GM21526 (cell line): ENCODE measurements at regions not wholly inside any gene's neighbourhood (a gene's known extent, or its start where the extent isn't known, plus 50 kb on each side); places are given as distances from the start of the nearest gene placed in this dataset.
A peak's percentile ranks its signal among the peaks of the same experiment; 100 is the strongest.

ENCODE experiments used
- ATAC-seq: cut with Tn5 transposase; IDR thresholded peaks from one replicate; pipeline ENCODE4 v1.9.1; 2021; ENCODE audit warnings: moderate library complexity; ENCODE audit not compliant: unreplicated experiment, low FRiP score

DNA sequence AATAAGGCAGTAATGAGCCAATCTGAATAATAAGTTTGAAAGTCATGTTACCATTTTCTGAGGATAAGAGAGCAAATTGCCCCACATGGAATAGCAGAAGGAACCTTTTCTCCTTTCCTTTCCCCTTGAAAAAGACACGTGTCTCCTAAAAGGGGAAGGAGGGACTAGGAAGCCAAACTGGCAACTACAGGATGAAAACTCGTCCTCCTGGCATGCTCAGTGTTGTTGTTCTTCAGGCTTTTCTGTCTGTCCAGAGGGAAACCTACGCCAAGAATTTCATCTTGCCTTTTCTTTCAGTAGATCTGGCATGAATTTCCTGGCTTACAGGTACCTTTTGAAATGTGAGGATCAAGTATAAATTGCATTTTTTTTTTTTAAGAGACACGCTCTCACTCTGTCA, 355.9 kb upstream of the TLE4 start:
- ATAC-seq: no peak

DNA sequence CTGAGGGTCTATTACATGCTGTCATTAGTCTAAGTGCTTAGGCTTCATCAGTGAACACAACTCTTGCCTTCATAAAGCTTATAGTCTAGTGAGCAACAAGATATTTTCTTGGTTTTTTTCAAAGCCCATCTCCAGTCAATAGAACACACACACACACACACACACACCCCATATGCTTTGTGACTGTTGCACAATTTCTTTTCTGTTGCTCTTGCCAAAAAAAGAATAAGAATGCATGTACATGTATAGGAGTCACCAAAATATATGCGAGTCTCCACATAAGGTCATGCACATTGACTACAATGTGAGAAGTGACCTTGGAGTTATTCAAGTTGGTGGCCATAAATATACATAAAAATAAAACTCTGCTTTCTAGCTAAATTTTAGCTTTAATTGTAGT, 351.5 kb upstream of the TLE4 start:
- ATAC-seq: no peak

DNA sequence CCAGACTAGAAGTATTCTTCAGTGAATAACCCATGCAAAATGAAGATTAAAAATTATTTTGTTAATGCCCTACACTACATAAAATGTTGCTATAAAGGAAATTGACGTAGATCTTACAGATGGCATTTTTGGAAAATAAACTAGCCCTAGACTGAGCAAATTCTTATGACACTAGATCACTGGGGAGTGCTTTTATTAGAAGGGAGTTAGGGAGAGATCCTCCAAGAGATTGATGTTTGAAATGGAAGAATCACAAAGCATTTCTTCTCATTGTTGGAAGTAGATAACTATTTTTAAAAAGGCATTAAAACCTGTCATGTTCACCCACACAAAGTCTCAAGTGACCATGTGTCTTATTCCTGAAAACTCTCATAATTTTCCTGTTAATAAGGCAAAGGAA, 351.1 kb upstream of the TLE4 start:
- no peak for ATAC-seq

DNA sequence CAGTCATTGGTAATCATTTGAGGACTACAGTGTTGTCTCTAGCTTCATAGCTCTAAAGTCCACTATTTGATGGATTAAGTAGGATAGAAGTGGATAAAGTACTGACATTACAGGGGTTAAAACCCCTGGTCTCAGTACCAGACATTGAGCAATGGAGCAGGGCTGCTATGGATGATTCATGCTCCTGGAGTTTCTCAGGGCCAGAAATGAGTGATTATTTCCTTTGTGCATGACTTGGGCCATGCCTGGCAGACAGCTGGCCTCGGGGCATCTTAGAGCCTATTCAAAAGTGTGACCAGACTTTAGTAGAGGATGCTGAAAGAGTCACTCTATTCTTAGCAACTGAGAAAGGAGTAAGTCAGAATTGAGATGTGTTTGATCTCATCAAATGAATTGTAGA, 350.7 kb upstream of the TLE4 start:
- no peak for ATAC-seq

DNA sequence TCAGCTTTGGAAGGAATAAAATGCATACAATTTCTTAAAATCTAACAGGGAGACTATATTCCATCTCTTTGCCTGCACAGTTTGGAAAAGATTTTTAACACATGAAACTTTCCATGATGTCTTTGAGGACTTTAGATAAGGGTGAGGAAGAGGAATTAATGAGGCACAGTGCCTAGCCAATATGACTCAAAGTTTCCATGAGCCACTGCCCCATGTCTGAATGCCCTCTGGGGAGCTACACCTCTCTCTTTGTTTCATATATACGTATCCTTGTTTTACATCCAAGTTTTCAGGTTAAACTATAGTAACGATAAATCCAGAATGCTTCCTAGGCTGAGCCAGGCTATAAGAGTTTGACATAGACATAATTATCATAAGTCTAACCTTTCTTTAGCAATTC, 349.3 kb upstream of the TLE4 start:
- no peak for ATAC-seq

DNA sequence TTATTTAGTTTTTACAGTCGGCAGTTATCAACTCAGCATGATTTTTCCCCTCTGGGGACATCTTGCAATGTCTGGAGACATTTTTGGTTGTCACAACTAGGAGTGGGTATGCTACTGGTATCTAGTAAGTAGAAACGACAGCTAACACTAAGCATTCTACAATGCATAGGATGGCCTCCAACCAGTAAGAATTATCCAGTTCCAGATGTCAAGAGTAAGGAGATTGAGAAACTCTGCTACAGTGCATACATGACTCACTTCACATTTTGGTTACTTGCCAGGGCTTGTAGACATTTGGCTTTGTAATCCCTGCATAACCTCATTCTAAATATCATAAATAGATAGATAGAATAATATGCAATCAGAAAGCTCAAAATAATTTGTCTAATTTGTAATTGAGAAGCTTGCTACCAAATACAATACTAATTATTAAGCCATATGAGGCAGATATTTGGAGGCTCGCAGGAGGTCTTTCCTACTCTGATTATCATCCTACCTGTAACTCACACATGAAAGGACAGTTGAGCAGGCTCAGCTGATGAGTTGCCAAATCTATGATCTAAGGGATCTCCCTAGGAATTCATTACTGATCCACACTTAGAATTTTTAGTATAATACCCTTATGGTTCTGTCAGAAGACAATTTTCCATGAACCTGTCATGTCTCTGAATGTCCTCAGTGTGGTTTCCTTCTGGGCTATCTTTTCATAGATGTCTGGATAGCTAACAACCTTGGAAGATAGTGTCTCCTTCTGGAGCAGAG, 346.9 kb upstream of the TLE4 start:
- ATAC-seq: no peak

DNA sequence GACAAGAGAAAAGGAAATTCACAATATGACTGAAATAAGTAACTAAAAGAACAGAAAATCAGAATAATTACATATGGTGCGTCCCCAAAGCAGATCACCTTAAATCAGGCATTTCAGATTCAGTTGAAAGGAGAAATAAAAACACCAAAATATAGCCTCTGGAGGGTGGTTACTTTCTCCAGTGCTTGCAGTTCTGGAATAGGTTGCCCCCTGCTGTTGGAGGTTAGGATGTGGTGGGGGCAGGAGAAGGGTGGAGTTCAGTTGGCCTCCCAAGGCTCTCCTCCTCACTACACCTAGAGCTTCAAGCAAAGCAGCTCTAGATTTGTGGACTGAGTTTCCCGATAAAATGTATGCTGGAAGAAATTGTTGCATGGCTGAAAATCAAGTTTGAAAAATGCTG, 338.2 kb upstream of the TLE4 start:
- peak; percentile 80 for ATAC-seq

DNA sequence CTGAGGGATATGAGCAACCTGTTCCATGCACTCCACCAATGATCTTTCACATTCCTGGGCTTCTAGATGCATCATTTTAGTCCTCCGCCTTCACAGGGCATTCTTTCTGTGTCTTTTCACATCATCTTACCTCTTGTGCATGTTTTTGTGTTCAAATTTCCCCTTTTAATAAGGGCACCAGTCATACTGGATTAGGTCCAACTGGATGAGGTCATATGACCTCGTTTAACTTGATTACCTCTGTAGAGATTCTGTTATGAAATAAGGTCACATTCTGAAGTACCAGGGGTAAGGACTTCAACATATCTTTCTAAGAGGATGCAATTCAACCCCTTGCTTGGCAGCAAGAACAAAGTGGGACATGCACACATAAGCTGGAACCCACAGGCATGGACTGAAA, 335.3 kb upstream of the TLE4 start:
- ATAC-seq: no peak

DNA sequence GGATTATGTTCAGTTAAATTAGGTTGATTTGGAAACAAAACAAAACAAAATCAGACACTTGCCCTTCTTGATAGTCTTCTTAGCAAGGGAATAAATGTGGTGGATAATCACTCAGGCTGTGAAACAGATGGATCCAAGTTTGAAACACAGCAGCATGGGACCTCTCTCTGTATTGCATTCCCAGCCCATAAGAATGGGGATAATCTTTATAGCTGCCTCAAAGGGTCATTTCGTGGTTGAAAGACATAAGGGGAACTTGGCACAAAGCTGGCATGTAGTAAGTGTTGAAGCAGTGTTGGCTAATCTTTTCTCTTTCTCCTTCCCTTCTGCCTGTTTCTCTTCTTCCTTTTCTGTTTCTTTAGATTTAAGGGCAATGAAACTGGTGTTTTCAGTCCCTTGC, 333.9 kb upstream of the TLE4 start:
- no peak for ATAC-seq

DNA sequence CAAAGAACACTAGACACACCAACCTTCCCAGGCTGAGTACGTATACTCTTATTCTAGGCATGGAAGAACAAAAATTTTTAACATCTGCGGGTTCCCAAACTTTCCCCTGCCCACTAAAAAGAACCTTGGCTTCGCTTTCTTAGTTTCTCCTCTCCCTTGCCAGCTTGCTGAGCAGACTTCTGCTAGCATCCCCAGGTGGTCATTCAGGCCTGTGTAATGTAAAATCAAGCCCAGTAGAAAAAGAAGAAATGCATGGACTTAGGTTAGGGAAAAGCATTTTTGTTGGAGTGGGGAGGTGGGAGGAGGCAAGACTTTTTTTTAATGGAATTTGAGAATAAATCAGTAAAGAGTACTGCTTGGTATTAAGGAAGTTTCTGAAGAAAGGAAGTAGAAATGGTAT, 331.0 kb upstream of the TLE4 start:
- no peak for ATAC-seq

DNA sequence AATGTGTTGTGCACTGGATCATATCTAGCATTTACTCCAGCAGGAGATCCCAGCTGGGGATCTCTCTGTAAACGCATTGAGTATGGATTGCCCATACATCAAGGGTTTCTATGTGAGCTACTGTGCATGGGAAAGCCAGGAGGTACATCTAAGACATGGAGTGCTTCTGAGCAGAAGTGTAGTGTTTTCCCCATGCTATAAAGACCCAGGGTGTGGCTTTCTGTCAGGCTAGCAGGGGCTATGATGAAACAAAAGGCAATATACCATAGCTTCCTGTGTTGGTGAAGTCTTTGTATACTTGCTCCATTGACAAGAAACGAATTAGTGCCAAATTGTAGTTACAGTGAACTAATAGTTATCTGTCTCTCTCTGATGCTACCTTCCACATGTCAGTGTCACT, 329.3 kb upstream of the TLE4 start:
- no peak for ATAC-seq

DNA sequence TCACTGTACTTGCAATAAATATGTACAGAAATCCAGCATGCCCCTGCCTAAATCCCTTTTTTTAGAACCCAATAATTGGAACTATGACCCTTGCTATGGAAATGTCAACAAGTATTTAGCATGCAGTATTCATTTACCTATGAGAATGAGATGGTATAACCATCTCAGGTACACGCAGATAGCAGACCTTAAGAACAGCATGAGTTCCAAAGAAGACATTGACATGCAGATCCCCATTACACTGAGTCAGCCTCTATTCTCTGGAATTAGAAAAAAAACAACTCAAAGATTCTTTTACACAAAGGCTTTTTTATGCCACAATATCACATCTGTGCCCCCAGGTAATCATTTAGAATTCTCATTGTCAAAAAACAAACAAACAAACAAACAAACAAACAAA, 325.6 kb upstream of the TLE4 start:
- no peak for ATAC-seq

DNA sequence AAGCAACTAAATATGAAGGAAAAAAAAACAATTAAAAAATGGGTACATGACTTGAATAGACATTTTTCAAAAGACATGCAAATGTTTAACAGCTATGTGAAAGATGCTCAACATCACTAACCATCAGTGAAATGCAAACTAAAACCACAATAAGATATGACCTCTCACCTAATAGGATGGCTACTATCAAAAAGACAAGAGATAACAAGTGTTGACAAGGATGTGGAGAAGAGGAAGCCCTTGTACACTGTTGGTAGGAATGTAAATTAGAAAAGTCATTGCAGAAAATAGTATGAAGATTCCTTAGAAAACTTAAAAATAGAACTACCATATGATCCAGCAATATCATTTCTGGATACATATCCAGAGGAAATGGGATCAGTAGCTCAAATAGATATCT, 324.7 kb upstream of the TLE4 start:
- no peak for ATAC-seq

DNA sequence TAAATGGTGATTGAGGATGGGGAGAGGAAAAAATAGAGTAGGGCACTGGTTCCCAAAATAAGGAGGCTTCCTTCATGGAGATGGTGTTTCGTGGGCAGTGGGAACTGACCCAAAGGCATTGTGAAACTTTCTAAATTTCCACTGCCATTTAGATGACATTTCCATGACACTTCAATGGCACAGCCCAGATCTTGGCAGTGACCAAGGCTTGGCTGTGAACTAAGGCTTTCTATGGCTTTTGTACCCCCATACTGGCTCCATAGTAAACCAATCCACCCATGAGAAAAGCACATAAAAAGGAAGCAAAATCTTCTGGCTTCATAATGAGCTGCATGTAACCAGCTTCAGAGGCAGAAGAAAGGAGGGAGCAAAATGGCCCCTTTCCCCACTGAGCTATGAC, 321.0 kb upstream of the TLE4 start:
- no peak for ATAC-seq

DNA sequence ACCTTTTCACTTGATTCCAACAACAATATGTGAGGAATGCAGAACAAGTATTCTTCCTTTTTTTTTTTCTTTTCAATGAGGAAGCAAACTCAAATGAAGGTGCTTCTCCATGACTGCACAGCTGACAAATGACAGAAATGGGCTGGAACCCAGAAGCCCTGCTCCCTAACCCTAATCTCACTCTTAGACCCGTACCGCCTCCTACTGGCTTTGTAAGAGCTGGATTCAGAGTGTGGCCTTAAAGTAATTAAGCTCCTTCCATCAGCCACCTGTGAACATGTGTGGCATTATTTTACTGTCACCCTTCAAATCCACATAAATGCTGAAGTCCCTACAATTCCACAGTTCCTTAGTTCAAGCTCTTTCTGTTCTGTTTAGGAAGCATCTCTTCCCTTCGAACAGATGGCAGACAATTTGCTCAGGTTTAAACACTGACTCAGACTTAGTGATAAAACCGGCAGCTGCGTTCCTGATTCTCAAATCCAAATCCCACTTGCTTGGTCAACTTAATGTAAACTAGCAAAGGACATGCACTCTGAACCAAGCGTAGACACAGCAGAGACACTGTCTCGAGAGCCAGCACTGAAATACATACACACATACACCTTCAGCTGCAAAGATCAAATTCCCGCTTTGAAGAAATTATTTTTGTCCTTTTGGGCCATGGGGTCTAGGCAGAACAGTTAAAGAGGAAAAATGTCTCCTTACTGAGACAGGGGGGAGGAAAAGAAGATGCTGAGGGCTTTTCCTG, 316.7 kb upstream of the TLE4 start:
- no peak for ATAC-seq

DNA sequence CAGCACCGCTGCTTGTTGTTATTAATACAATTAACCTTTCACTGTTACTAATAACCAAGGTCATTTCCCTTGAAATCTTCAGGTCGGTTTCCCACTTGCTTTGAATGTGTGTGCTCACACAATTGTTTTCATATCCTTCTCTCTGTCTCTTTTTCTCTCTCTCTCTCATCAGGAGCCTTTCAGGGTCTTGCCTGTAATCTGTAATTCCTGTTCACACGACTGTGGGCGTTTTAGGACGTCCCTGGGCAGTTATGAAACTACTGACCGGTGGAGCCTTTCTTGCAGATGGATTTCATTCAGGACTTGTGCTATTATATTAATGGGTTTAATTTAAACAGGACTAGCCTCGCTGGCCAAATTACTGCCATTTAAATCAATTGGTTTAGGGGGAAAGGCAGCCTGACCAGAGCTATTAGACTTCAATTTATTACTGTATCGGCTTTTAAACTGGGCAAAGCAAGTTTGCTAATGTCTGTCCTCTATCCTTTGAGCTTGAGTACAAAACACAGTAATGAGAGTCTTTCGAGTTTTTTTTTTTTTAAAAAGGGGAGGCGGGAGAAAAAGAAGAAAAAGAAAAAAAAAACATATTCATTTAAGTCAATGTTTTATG, 316.0 kb upstream of the TLE4 start:
- ATAC-seq: no peak

DNA sequence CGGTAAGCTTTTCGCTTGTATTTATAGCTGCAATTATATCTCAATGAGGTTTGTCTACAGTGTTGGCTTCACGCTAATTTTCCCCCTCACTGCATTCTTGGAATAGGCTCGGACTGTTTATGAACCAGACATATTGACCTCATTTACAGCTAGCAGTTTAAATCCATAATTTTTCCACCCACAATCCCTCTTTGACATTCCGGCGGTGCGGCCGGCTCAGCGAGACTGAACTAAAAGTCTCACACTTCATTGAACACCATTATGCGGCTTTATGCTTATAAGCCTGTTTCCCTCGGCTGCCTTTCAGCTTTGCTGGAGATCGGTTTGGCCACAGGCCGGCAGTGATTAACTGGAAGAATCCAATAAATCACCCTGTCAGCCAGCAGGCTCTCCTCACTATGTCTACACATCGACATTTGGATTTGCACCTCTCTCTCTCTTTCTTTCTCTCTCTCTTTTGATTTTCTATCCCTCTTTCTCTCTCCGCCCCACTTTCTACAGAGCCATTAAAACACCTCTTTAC, 315.0 kb upstream of the TLE4 start:
- ATAC-seq: no peak

DNA sequence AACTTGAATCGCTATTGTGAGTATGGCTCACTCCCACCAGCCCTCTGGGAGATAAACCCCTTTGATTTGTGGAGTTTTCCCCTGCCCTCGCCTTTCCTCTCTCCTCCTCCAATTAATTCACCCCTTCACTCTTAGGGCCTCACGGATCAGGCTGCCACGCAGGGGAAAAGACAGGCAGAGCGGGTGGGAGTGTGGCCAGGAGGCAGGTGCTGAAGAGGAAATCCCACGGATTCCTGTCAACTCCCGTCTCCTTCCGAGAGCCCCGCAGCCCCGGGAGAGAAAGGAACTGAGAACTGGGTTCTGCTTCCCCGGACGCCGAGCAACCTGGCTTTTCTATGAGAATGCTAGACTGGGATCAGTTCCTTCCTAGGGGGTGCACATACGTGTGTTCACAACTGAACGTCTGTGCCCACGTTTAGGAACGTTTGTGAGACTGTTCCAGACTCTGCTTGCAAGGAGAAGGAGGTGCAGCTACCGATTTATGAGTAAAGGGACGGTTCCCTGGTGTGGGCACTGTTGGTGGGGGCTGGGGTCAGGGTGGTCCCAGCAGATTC, 314.5 kb upstream of the TLE4 start:
- no peak for ATAC-seq

DNA sequence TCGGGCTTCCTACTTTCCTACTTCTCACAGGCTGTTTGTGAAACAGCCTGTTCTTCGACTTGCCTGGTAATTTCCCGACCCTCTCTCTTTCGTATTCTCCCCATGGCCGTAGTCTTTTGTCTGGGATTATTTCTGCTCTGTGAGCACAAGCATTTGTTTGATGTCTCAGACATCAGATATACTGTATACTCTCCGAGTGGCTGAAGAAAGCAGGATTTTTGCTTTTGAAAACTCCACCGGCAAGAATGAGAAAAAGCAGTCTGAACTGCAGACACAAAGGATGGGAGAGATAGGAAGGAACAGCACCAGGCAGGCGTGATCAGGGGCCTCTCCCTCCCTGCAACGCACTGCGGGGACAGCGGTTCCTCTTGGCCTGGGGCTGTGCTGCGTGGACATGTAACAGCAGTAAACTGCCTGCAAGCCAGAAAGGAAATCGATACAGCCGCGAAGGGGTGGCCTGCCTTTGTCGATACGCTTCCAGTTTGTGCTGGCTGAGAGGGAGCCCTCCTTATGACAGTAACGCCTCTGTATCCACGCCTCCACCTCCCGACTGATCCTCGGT, 313.9 kb upstream of the TLE4 start:
- no peak for ATAC-seq

DNA sequence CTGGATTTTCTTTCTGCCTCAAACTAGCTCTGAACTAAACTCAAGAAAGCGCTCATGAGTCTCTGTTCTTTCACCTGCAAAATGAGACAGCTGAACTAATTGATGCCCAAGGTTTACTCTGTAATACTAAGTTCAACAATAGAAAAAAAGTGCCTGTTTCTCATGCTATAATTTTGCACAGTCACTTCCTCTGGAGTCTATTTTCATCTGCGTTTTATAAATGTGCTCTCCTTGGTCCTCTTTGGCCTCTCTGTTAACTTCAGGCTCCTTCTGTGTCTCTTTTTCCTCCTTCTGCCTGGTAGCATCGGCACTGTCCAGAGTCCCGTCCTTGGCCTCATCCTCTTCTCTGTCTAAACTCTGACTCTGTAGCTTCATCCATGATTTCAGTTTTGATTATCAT, 311.9 kb upstream of the TLE4 start:
- ATAC-seq: no peak

DNA sequence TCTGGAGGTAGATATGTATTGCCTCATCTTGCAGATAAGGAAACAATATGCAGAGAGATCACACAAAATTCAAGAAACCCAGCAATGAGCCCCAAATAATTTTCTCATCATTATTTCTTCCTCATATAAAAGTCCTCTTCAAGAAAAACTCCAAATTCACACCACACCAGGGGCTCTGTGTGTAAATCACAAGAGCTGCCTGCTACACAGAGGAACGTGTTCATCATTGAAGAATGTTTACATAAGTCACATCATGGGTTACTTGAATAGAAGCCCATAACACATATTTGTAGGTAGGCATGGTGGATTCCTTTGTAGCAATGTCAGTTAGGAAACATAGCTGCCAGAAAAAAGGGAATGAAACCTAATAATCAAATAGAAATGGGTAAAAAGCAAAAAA, 308.1 kb upstream of the TLE4 start:
- ATAC-seq: no peak
